ENCODE measurements at regions not wholly inside any gene's neighbourhood (a gene's known extent, or its start where the extent isn't known, plus 50 kb on each side); places are given as distances from the start of the nearest gene placed in this dataset.

DNA sequence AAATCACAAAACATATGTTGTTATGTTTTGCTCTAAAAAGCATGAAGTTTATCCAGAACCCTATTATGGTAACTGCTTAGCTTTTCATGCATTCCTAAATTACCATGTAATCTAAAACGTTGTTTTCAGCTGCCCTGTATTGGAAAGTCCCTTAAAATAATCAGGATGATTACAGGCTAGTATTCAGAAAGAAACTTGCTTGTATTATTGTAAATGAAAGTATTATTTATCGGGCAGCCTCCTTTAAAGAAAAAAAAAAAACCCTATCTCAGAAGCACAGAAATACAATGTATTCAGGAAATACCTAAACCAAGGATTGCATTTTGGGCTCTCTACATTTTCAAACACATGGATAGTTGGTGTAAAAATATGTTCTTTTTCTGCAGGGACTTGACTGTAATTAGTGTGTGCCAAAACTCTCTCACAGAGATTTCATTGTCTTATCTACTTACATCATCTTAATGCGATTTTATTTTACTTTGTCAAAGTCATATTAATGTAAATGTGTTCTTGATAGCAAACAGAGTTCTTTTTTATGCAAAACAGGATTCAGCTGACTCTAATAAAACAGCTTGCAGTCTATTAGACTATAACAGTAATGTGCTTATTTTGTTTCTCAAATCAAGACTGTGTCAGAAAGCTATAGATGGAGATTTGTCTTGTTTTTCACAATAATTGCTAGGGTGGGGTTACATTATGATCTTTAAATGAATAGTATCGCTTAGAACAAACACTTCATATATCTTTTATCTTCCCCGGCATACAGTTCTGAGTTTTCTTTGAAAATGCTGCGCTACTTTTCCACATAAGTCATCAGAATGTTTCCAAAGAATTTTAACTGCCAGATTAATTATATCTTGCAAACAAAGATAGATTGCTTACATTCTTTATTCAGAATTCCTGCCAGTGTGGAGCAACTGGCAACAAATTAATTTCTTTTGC, 65.3 kb upstream of the ARID5B start:
- 14% methylated on average over 6 of the region's 6 CpGs for WGBS, 2 donors
- H3K27ac ChIP-seq: peak overlapping the region; percentile 7 to 76 (median 48)
- peak overlapping the region in 1 of 4 donors; percentile 6 for H3K4me3 ChIP-seq
- no peak for DNase-seq (ENCODE audit: low spot score in 2 of 2)
- H3K36me3 ChIP-seq: no peaks in the 10 kb centered on the region
- TF ChIP-seq EP300 (IDR thresholded peaks at IDR 0.05): no peak
- TF ChIP-seq POLR2A (IDR thresholded peaks at IDR 0.05): no peak
- TF ChIP-seq, protein P1, sequence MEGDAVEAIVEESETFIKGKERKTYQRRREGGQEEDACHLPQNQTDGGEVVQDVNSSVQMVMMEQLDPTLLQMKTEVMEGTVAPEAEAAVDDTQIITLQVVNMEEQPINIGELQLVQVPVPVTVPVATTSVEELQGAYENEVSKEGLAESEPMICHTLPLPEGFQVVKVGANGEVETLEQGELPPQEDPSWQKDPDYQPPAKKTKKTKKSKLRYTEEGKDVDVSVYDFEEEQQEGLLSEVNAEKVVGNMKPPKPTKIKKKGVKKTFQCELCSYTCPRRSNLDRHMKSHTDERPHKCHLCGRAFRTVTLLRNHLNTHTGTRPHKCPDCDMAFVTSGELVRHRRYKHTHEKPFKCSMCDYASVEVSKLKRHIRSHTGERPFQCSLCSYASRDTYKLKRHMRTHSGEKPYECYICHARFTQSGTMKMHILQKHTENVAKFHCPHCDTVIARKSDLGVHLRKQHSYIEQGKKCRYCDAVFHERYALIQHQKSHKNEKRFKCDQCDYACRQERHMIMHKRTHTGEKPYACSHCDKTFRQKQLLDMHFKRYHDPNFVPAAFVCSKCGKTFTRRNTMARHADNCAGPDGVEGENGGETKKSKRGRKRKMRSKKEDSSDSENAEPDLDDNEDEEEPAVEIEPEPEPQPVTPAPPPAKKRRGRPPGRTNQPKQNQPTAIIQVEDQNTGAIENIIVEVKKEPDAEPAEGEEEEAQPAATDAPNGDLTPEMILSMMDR (IDR thresholded peaks at IDR 0.05): no peak
- peaks cover 0 to 35% (median 11%) of the 10 kb centered on the region in 4 donors for H3K4me1 ChIP-seq
- no peaks in the 10 kb centered on the region for H3K9me3 ChIP-seq
- H3K27me3 ChIP-seq: no peaks in the 10 kb centered on the region

DNA sequence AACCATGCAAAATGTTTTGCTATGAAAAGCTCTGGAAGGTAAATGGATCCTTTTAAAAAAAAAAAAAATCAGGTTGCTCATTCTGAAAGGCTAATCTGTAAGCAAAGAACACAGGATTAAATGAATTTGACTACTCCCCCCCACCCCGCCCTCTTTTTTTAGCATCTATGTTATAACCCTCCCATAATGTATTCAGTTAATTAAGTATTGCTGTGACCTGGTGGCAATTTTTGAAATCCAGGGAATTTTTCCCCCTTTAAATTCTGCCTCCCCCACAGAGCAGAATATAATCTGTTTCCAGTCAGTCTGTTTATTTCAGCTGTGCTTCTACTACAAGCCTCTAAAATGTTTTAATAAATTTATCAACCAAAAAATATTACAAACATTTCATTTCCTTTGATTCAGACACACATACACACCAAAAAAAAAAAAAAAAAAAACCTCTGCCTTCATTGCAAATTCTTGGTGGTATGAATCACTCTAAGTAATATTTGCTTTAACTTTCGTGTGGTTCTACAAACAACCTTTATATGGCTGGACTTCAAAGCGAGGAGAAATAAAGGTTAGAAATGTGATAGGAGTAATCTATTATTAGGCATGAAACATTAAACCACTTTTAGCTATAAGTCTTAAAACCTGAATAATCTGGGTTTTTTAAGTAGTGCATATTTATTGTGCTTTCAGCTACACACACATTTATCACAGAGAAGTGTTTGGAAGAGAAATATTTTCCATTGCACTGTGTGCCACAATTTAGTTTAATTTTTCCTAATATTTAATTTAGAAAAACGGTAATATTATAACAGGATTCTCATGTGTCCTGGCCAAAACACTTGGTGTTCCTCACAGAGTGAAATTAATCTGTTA, 64.4 kb upstream of the ARID5B start:
- H3K9me3 ChIP-seq: no peaks in the 10 kb centered on the region
- H3K4me1 ChIP-seq: peaks cover 0 to 35% (median 11%) of the 10 kb centered on the region in 4 donors
- peak overlapping the region in 3 of 4 donors; percentile 51 to 76 (median 66) for H3K27ac ChIP-seq
- H3K4me3 ChIP-seq: peak overlapping the region in 1 of 4 donors; percentile 6
- H3K27me3 ChIP-seq: no peaks in the 10 kb centered on the region
- H3K36me3 ChIP-seq: no peaks in the 10 kb centered on the region
- no peak for DNase-seq (ENCODE audit: low spot score in 2 of 2)
- TF ChIP-seq, protein P1 (IDR thresholded peaks at IDR 0.05): no peak
- TF ChIP-seq POLR2A (IDR thresholded peaks at IDR 0.05): no peak
- no peak for TF ChIP-seq EP300 (IDR thresholded peaks at IDR 0.05)
- 18 to 22% methylated on average over 4 of the region's 4 CpGs for WGBS, 2 donors

DNA sequence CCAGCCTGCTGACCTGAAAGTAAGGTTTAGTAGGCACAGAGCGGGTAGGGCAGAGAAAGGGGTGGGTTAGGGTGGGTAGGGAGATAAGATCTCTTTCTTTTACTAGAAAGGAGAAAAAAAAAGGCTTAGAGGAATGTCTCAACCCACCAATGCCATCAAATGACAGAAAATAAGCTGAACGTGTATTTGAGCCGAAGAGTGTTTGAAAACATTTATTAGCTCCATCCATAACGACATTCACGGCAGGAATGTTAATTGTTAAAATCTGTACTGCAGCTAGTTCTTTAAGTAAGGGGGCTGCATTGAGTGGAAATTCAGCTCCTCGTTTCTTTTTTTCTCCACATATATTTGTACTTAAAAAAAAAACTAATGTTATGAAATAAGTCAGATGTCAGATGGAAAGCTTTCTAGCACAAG, 63.7 kb upstream of the ARID5B start:
- Histone ChIP-seq H3K4me1 (peaks cover 0 to 35% (median 11%) of the 10 kb centered on the region in 4 donors), H3K36me3 (no peaks in the 10 kb centered on the region), H3K27me3 (no peaks in the 10 kb centered on the region), H3K9me3 (no peaks in the 10 kb centered on the region), H3K4me3 (no peak overlapping the region), H3K27ac (peak overlapping the region in 3 of 4 donors; percentile 51 to 76 (median 66))
- no peak for DNase-seq (ENCODE audit: low spot score in 2 of 2)
- TF ChIP-seq POLR2A (IDR thresholded peaks at IDR 0.05) (no peak), EP300 (IDR thresholded peaks at IDR 0.05) (no peak)
- TF ChIP-seq, protein P1 (IDR thresholded peaks at IDR 0.05): no peak
- WGBS, 2 donors: 18 to 23% methylated on average over 6 of the region's 6 CpGs

DNA sequence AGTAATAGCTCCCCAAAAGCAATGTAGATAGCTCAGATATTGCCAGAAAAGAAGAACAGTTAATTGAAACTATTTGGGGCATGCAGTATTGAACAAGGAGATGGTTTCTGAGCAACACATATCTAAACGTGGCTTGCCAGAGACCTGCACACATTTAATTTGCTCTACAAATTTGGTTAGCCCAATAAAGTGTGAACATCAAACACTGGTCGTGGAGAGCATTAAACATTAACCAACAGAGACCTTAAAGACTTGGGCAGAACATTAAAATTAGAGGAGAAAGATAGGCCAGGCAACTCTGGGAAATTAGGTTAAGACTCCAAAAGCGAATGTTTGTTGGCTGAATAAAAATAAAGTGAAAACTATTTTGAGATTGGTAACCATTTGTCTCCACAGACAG, 61.6 kb upstream of the ARID5B start:
- Histone ChIP-seq H3K27me3 (no peaks in the 10 kb centered on the region), H3K9me3 (no peaks in the 10 kb centered on the region), H3K27ac (no peak overlapping the region), H3K4me3 (no peak overlapping the region), H3K36me3 (no peaks in the 10 kb centered on the region), H3K4me1 (peaks cover 0 to 34% (median 11%) of the 10 kb centered on the region in 4 donors)
- DNase-seq (ENCODE audit: low spot score in 2 of 2): no peak
- TF ChIP-seq, protein P1 (IDR thresholded peaks at IDR 0.05): no peak
- TF ChIP-seq EP300 (IDR thresholded peaks at IDR 0.05): no peak
- no peak for TF ChIP-seq POLR2A (IDR thresholded peaks at IDR 0.05)
- WGBS, 2 donors: 72 to 81% methylated on average over 3 of the region's 3 CpGs
